Endothelial cell of umbilical vein (primary cell): ENCODE measurements at regions not wholly inside any gene's neighbourhood (a gene's known extent, or its start where the extent isn't known, plus 50 kb on each side); places are given as distances from the start of the nearest gene placed in this dataset.

ENCODE experiments used
- BruUV-seq: library from RNA; stranded (reverse); fragments of 400-500 nt; replicated peaks from 2 replicates; lab custom pipeline; 2021; lab: Mats Ljungman, UMichigan
- CTCF ChIA-PET: fragments of 300-600, 350-600 bp; sonication (Branson Sonifier 250); formaldehyde crosslinking; loops from one replicate; lab custom pipeline; 2021; ENCODE audit warnings: antibody characterized with exemption, inconsistent platforms; lab: Charles Lee
- POLR2A ChIA-PET: fragments of 300-600, 350-600 bp; sonication (Branson Sonifier 250); formaldehyde crosslinking; loops from one replicate; lab custom pipeline; 2021; ENCODE audit warnings: antibody characterized with exemption, inconsistent platforms; lab: Charles Lee
- DNase-seq: peaks from one replicate; pipeline ENCODE4 v3.0.0-alpha.2; 2011; ENCODE audit warnings: low read depth, low spot score
- FAIRE-seq: peaks from 2 replicates; lab custom pipeline; 2011; peaks lifted over from hg19 to GRCh38; lab: Jason Lieb, UNC
- H2AFZ ChIP-seq: 2 replicates; pipeline ENCODE4 v1.6.0; 2012; ENCODE audit warnings: low read depth, low read length, control low read depth, inconsistent platforms
- H3K27ac ChIP-seq: 2 replicates; pipeline ENCODE4 v1.5.1; 2011; ENCODE audit warnings: low read depth, mild to moderate bottlenecking, control low read depth, low read length, moderate library complexity; ENCODE audit not compliant: insufficient read depth
- H3K27me3 ChIP-seq, 2 experiments: 2 replicates each; pipeline versions ENCODE4 v1.6.0 to v1.6.1; 2011; ENCODE audit warnings: low read length in 2 of 2, mixed read lengths in 1 of 2; ENCODE audit not compliant: control insufficient read depth in 2 of 2, insufficient read depth in 2 of 2
- H3K36me3 ChIP-seq, 2 experiments: 2 replicates in 1 of 2; 3 replicates in 1 of 2; pipeline ENCODE4 v1.5.1; 2011; ENCODE audit warnings: low read length in 2 of 2, mild to moderate bottlenecking in 1 of 2, moderate library complexity in 1 of 2; ENCODE audit not compliant: control insufficient read depth in 2 of 2, insufficient read depth in 2 of 2; ENCODE audit errors: extremely low read depth in 1 of 2
- H3K4me1 ChIP-seq: 3 replicates; pipeline ENCODE4 v1.5.1; 2011; ENCODE audit warnings: mild to moderate bottlenecking, low read length; ENCODE audit not compliant: control insufficient read depth, insufficient read depth; ENCODE audit errors: extremely low read depth
- H3K4me2 ChIP-seq: 2 replicates; pipeline ENCODE4 v1.6.1; 2011; ENCODE audit warnings: low read length, control low read depth, mixed read lengths; ENCODE audit not compliant: insufficient read depth
- H3K4me3 ChIP-seq, 3 experiments: fragments of 200-600 bp in 1 of 3; sonication (generic), shearing (Covaris generic) in 1 of 3; replicated peaks in 1 of 3; 2 replicates each; pipeline ENCODE4 v1.5.1; 2011 to 2016; ENCODE audit warnings: control low read depth in 3 of 3, low read length in 3 of 3, mild to moderate bottlenecking in 2 of 3, inconsistent platforms in 1 of 3, low read depth in 1 of 3, moderate library complexity in 1 of 3; ENCODE audit not compliant: insufficient read depth in 1 of 3
- H3K79me2 ChIP-seq: 2 replicates; pipeline ENCODE4 v1.6.0; 2012; ENCODE audit warnings: low read length, inconsistent platforms; ENCODE audit not compliant: control insufficient read depth, insufficient read depth
- H3K9ac ChIP-seq: replicated peaks from 2 replicates; pipeline ENCODE3; 2011; ENCODE audit warnings: low read length, control low read depth; ENCODE audit not compliant: insufficient read depth; ENCODE audit errors: extremely low read depth
- H3K9me1 ChIP-seq: replicated peaks from 3 replicates; pipeline ENCODE4 v1.6.0; 2011; ENCODE audit warnings: mild to moderate bottlenecking, low read length; ENCODE audit not compliant: control insufficient read depth, insufficient read depth; ENCODE audit errors: extremely low read depth
- H3K9me3 ChIP-seq: replicated peaks from 2 replicates; pipeline ENCODE4 v1.5.1; 2012; ENCODE audit warnings: low read length, inconsistent platforms; ENCODE audit not compliant: control insufficient read depth, insufficient read depth
- H4K20me1 ChIP-seq: replicated peaks from 2 replicates; pipeline ENCODE3; 2011; ENCODE audit warnings: mild to moderate bottlenecking, low read length; ENCODE audit not compliant: control insufficient read depth, insufficient read depth; ENCODE audit errors: extremely low read depth
- CTCF ChIP-seq, 2 donors: IDR thresholded peaks; 1 replicate in 1 of 2; 2 replicates in 1 of 2; pipeline ENCODE4 v1.5.1; 2011; ENCODE audit warnings: low read length in 2 of 2, mild to moderate bottlenecking in 2 of 2, moderate library complexity in 2 of 2, control low read depth in 1 of 2, inconsistent platforms in 1 of 2, low read depth in 1 of 2; ENCODE audit not compliant: insufficient read depth in 1 of 2; ENCODE audit errors: extremely low read depth in 1 of 2
- EZH2 ChIP-seq: IDR thresholded peaks from 2 replicates; pipeline ENCODE4 v1.6.1; 2012; ENCODE audit warnings: borderline replicate concordance, low read depth, mild to moderate bottlenecking, moderate library complexity, low read length, inconsistent platforms; ENCODE audit not compliant: severe bottlenecking
- GATA2 ChIP-seq: IDR thresholded peaks from 2 replicates; pipeline ENCODE4 v1.7.0; 2011; ENCODE audit warnings: low read depth, mild to moderate bottlenecking, moderate library complexity, mixed read lengths, low read length; ENCODE audit not compliant: insufficient read length, insufficient read depth
- MAX ChIP-seq: IDR thresholded peaks from 2 replicates; pipeline ENCODE4 v1.6.1; 2011; ENCODE audit not compliant: insufficient read depth, insufficient read length
- POLR2A ChIP-seq: IDR thresholded peaks from 2 replicates; pipeline ENCODE4 v1.6.1; 2012; ENCODE audit warnings: low read depth, mild to moderate bottlenecking, control low read depth, low read length
- dilution Hi-C: fragments of 300-500 bp; cut with MboI; formaldehyde crosslinking; loops from one replicate; pipeline ENCODE4 v1.15.0; 2019; ENCODE audit warnings: low sequenced_read_pairs; ENCODE audit not compliant: extremely low pct_ligation_motif_present
- intact Hi-C: fragments of 100-400 bp; cut with micrococcal nuclease; formaldehyde crosslinking; loops from one replicate; pipeline ENCODE4 v1.10.0; 2022

- intact Hi-C loops (no loop called here), dilution Hi-C loops (no loop called here)
- no TSS peak for BruUV-seq
- CTCF ChIA-PET, result no interaction called here
- Histone ChIP-seq H3K36me3 (no peaks in the 10 kb centered on the region), H3K4me2 (no peak overlapping the region), H3K4me1 (peaks cover 3% of the 10 kb centered on the region), H3K79me2 (no peaks in the 10 kb centered on the region), H3K4me3 (no peak overlapping the region), H3K27me3 (no peaks in the 10 kb centered on the region), H3K9me1 (no peaks in the 10 kb centered on the region), H4K20me1 (no peaks in the 10 kb centered on the region), H3K9me3 (no peaks in the 10 kb centered on the region), H3K27ac (no peak overlapping the region), H3K9ac (no peak overlapping the region), H2AFZ (no peak overlapping the region)
- FAIRE-seq (no peak), DNase-seq (no peak)
- no peak for TF ChIP-seq POLR2A
- no peak for TF ChIP-seq GATA2
- TF ChIP-seq MAX, result no peak
- TF ChIP-seq EZH2, result no peak
- POLR2A ChIA-PET, result no interaction called here
Observed at GRCh38 chr4:38313175-38313574, 350.8 kb upstream of the KLF3 start.

- FAIRE-seq (no peak), DNase-seq (no peak)
- Histone ChIP-seq H4K20me1 (no peaks in the 10 kb centered on the region), H3K4me1 (peaks cover 6% of the 10 kb centered on the region), H3K9me1 (no peaks in the 10 kb centered on the region), H3K27me3 (no peaks in the 10 kb centered on the region), H3K9ac (no peak overlapping the region), H3K79me2 (no peaks in the 10 kb centered on the region), H2AFZ (peak overlapping the region; percentile 38), H3K4me2 (no peak overlapping the region), H3K27ac (no peak overlapping the region), H3K36me3 (no peaks in the 10 kb centered on the region), H3K9me3 (no peaks in the 10 kb centered on the region), H3K4me3 (no peak overlapping the region)
- dilution Hi-C loops, result no loop called here
- intact Hi-C loops, result no loop called here
- no peak for TF ChIP-seq CTCF (IDR thresholded peaks at IDR 0.05; ENCODE audit: extremely low read depth in 1 of 2, insufficient read depth in 1 of 2, low read depth in 1 of 2, low read length in 2 of 2)
- ChIA-PET POLR2A (no interaction called here), CTCF (interaction anchor here (2.1 kb wide), 1 partner anchor 134 kb away, joined by 10 read pairs; no protein-coding TSS in a partner anchor)
- no TSS peak for BruUV-seq
Observed at GRCh38 chr4:38313999-38314561, 349.9 kb upstream of the KLF3 start.
